Uterus (tissue), 2 donors: ENCODE measurements at regions not wholly inside any gene's neighbourhood (a gene's known extent, or its start where the extent isn't known, plus 50 kb on each side); places are given as distances from the start of the nearest gene placed in this dataset.

Experiments used
- CTCF ChIP-seq, 4 experiments: fragments of 200-600 bp in 2 of 4; fragments of 450-650 bp in 2 of 4; sonication (generic) in 2 of 4; IDR thresholded peaks; one replicate each; pipeline ENCODE4 v1.5.1; 2016 to 2019; ENCODE audit warnings: antibody characterized with exemption in 4 of 4, mild to moderate bottlenecking in 2 of 4, moderate library complexity in 1 of 4
- POLR2A ChIP-seq, 2 donors: fragments of 450-650 bp; IDR thresholded peaks; one replicate each; pipeline ENCODE4 v1.6.1; 2016; ENCODE audit warnings: antibody characterized with exemption in 2 of 2, mild to moderate bottlenecking in 1 of 2, moderate library complexity in 1 of 2

- TF ChIP-seq POLR2A (IDR thresholded peaks at IDR 0.05) (no peak), CTCF (IDR thresholded peaks at IDR 0.05) (no peak)
Measured at GRCh38 chr18:10376731-10377130, 77.7 kb upstream of the APCDD1 start.
